ENCODE measurements at regions not wholly inside any gene's neighbourhood (a gene's known extent, or its start where the extent isn't known, plus 50 kb on each side); places are given as distances from the start of the nearest gene placed in this dataset.

- DNase-seq: no peak
Measured at GRCh38 chr1:38534473-38534823, 325.1 kb downstream of the RRAGC start.

DNA sequence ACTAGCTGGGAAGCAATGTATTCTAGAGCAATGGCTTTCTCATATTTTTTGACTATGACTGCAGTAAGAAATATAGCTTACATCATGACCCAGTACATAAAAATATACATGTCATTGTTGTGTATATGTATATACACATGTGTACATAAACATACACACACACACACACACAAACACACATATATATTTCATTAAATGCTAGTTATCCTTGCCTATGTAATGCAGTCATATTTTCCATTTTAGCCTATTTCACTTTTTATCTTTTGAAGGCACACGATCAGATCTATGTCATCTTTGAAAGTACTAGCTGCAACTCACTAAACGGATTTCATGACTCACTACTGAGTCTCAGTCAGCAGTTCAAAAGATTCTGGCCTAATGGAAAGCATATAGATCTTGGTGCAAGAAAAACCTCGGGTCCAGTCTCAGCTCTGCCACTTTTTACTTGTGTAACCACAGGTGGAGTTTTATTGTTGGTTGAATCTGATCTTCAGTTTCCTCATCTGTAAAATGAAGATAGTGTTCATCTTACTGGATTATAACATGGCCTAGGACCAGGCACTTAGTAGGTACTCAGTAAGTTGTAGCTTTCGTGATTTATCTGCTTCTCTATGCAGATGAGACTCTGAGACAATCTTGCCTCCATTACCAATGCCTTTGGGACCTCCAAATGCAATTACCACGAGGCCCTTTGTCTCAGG is 325.6 kb downstream of the RRAGC start:
- no peak for DNase-seq

- DNase-seq: no peak
Measured at GRCh38 chr1:38530957-38531356, 328.6 kb downstream of the RRAGC start.

DNA sequence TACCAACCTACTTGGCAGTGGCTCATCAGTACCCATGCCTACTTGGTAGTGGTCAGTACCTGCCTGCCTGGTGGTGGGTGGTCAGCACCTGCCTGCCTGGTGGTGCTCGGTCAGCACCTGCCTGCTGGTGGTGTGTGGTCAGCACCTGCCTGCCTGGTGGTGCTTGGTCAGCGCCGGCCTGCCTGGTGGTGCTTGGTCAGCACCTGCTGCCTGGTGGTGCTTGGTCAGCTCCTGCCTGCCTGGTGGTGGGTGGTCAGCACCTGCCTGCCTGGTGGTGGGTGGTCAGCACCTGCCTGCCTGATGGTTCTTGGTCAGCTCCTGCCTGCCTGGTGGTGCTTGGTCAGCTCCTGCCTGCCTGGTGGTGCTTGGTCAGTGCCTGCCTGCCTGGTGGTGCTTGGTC is 329.6 kb downstream of the RRAGC start:
- DNase-seq: no peak

- DNase-seq: no peak
Measured at GRCh38 chr1:38529391-38529790, 330.2 kb downstream of the RRAGC start.

- no peak for DNase-seq
Measured at GRCh38 chr1:38528623-38529022, 330.9 kb downstream of the RRAGC start.

DNA sequence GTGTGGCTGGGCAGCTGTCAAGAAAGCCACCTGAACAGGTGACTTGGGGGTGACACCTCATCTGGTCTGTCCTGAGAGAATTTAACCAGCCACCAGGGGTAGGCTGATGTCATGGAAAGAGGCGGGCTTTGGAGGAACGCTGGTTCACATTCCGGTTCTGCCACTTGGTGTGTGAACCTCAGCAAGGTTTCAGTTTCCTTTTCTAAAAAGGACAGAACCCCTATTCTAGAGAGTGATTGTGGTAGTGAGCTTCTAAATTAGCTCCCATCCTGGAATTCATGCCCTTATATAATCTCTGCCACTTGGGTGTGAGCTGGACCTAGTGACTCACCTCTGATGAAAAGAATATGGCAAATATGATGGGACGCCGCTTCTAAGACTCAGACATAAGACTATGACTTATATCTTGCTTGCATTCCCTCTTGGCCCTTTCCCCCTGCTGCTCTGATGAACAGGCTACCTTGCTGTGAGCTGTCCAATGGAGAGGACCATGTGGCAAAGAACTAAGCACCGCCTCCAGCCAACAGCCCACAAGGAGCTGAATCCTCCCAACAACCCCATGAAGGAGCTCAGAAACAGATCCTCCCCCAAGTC is 332.1 kb downstream of the RRAGC start:
- no peak for DNase-seq

DNA sequence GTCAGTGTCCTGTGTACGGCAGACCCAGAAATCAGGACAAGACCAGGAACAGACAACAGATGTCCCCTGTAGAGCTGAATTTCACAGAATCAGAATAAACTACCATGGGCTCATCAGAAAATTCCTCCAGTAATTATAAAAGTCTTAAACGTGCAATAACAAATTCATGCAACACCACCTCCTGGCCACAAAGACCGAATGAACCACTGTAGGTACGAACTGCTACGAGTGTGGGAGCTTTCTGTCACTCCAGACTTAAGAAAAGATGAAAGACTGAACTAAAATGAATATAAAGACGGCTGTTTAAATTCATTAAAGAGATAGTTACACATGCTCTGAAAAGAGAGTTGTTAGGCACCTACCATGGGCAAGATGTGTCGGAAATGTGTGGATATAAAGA is 333.5 kb downstream of the RRAGC start:
- no peak for DNase-seq

DNA sequence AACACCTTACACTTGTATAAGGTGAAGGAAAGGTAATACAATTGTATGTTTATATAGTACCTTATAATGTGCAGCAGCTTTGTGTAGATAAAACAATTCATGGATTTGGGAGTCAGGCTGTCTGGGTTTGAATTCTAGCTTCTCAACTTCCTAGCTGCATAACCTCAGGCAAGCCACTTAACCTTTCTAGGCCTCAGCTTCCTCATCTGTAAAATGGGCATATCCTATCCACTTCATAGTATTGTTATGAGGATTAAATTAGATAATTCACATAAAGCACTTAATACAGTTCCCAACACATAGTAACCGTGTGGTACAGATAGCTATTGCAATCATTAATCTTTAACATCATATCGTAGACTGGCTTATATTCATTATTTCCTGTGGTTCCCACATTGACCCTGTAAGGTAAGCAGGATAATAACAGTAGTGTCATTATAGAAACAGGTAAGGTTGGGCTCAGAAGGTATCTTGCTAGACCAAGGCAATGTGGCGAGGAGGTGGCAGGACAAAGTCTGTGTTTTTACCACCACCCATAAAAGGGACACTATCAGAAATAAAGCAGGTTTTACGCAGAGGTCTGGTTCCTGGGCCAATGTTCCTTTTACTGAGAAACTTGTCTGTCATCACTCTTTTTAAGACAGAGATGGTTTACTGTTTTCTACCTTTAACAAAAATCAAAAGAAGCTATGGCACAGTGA is 334.1 kb downstream of the RRAGC start:
- DNase-seq: no peak

DNA sequence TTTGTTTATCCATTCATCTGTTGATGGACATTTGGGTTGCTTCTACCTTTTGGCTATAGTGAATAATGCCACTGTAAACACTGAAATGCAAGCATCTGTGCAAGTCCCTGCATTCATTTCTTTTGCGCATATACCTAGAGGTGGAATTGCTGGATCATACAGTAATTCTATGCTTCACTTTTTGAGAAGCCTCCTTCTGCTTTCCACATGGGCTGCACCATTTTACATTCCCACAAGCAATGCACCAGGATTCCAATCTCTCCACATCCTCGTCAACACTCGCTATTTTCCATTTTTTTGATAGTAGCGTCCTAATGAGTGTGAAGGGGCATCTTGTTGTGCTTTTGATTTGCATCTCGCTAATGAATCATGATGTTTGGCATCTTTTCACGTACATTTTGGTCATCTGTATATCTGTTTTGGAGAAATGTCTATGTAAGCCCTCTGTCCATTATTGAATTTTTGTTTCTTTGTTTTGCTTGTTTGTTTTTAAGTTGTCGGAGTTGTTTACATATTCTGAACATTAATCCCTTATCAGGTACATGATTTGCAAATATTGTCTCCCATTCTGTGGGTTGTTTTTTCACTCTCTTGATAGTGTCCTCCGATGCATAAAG is 335.4 kb downstream of the RRAGC start:
- DNase-seq: no peak

- no peak for DNase-seq
Measured at GRCh38 chr1:38523568-38523939, 336.0 kb downstream of the RRAGC start.

DNA sequence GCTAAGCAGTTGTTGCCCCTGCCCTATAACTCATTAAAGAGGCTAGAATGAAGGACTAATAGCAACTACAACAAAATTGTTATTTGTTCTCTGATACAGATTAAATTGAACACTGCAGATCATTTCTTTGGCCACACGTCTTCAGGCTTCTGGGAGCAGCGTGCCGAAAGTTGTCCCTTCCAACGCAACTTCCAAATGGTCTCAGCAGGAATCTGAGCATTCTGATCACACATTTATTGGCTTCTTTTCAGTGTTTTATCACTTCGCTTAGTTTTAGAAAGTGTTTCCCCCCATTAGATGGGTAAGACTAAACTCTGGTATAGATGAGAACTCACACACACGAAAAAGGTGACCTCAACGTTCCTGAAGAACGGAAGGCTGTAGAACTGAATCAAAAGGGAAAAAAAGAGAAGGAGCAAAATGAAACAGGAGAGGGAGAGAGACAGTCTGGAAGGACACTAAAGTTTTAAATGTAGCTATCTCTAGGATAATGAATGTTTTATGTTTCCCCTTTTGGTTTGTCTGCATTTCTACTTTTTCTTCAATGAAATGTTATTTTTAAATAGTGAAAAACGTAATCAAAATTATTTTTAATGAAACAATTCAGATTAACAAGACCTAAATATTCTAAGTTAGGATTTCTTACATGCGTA is 336.5 kb downstream of the RRAGC start:
- no peak for DNase-seq

- no peak for DNase-seq
Measured at GRCh38 chr1:38516560-38516959, 343.0 kb downstream of the RRAGC start.

- DNase-seq: no peak
Measured at GRCh38 chr1:38512789-38513188, 346.8 kb downstream of the RRAGC start.

DNA sequence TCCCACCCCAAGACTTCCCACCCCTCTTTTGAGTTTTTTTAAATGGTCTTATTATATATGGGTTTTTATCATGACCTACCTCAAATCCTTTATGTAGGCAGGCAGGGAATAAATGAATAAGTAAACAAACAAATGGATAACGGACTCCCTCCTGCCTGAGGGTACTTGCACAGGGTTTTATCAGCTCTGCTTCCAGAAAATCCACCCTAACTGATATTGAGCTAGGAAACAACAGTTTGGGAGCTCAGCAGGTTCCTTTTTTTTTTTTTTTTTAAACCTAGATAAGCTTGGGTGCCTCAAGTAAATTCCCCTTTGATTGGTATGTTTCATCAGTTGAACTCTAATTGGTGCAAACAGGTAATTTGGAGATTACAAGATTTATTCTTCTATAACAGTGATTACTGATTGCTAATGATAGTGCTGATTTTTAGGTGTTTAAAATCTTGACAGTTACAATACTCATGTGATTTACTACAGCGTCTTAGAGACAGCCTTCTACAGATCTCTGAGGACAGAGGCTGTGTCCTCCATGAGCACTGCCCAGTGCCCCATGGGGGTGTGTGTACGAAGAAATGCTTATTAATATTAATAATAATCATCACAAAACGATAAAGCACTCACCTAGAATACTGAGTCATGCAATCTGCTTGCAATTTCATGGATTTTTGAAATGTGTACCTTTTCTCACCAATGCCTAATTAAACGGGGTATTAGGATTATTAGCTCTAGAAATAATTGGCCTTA is 347.4 kb downstream of the RRAGC start:
- no peak for DNase-seq

- DNase-seq: no peak
Measured at GRCh38 chr1:38508232-38508631, 351.3 kb downstream of the RRAGC start.

DNA sequence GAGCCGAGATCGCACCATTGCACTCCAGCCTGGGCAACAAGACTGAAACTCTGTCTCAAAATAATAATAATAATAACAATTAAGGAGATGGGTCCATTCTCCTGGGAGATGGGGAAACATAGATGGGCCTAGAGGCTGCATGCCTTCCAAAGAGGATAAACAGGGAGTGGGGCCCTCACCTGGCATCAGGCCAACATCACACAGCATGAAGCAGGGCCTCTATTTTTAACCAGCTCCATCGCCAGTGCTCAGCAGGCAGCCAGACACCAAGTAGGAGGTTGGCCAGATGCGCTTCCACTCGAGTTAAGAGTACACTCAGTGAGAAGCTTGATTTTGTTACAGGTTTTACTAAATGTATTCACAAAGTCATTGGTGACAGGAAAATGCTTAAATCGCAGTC is 352.0 kb downstream of the RRAGC start:
- no peak for DNase-seq

DNA sequence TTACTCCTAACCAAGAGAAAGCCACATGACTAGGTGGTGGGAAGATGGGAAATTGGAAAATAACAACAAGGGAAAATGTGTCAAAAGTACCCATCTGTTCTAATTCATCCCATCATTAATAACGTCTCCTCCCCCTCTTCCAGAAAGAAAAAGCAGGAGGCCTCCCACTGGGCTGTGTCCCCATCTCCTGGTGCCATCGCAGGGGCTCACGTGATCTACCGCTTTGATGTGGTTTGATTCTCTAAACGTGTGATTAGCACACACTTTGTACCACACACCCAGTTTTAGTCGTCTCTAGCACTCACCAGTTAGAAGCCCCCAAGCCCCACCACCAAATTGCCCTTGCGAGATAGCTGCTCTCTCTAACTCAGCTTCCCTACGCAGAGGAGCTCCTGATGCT is 353.6 kb downstream of the RRAGC start:
- DNase-seq: no peak

- DNase-seq: no peak
Measured at GRCh38 chr1:38502758-38503157, 356.8 kb downstream of the RRAGC start.

GRCh38 chr1:38500891-38501290 is 358.7 kb downstream of the RRAGC start:
- no peak for DNase-seq

DNA sequence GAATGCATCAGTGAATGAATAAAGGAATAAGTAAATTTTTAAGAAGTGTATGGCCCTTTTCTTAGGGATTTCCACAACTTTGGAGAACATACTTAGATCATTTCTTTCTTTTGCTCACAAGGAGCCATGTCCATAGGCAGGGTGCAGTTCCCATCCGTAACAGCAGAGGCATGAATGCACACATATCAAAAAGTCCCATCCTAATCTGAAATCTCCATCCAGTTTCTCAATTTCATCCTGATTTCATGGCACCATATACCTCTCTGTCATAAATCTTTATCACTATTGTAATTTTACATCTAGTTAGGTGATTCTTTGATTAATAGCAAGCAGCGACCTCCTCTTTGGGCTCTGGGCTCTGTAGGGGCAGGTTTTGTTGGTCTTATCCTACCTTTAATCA is 359.2 kb downstream of the RRAGC start:
- DNase-seq: no peak

- DNase-seq: no peak
Measured at GRCh38 chr1:38498686-38499085, 360.9 kb downstream of the RRAGC start.
